HG02642 (cell line): ENCODE measurements at regions not wholly inside any gene's neighbourhood (a gene's known extent, or its start where the extent isn't known, plus 50 kb on each side); places are given as distances from the start of the nearest gene placed in this dataset.
"Not testable (repeated sequence)": the region's sequence is repeated elsewhere in the genome, so short reads cannot be mapped to it uniquely, and the experiment has no call there.

Source experiments
- ATAC-seq: cut with Tn5 transposase; IDR thresholded peaks from one replicate; pipeline ENCODE4 v1.9.1; 2021; ENCODE audit warnings: mild to moderate bottlenecking; ENCODE audit not compliant: unreplicated experiment, poor library complexity

GRCh38 chr5:102611312-102611711 lies 112.5 kb upstream of the SLCO6A1 start:
- ATAC-seq, result no peak

GRCh38 chr5:102613661-102614060 lies 114.9 kb upstream of the SLCO6A1 start:
- no peak for ATAC-seq

- ATAC-seq, result no peak
These were observed 118.7 kb upstream of the SLCO6A1 start for GRCh38 chr5:102617191-102618187.

GRCh38 chr5:102622262-102622661 lies 123.5 kb upstream of the SLCO6A1 start:
- ATAC-seq, result no peak

- ATAC-seq, result no peak
These were observed 124.7 kb upstream of the SLCO6A1 start for GRCh38 chr5:102623329-102624065.

GRCh38 chr5:102624405-102624804 lies 125.6 kb upstream of the SLCO6A1 start:
- ATAC-seq, result no peak

- no peak for ATAC-seq
These were observed 126.7 kb upstream of the SLCO6A1 start for GRCh38 chr5:102625468-102625867.

- ATAC-seq, result no peak
These were observed 127.1 kb upstream of the SLCO6A1 start for GRCh38 chr5:102625928-102626327.

GRCh38 chr5:102627315-102627714 lies 127.8 kb upstream of the PAM start:
- ATAC-seq, result no peak

- ATAC-seq, result no peak
These were observed 126.5 kb upstream of the PAM start for GRCh38 chr5:102628441-102629175.

- no peak for ATAC-seq
These were observed 125.1 kb upstream of the PAM start for GRCh38 chr5:102629827-102630605.

- ATAC-seq, result not testable (repeated sequence)
These were observed 119.7 kb upstream of the PAM start for GRCh38 chr5:102635399-102635798.

GRCh38 chr5:102638316-102638715 lies 116.8 kb upstream of the PAM start:
- no peak for ATAC-seq

GRCh38 chr5:102638912-102639652 lies 116.0 kb upstream of the PAM start:
- ATAC-seq, result no peak

GRCh38 chr5:102649731-102650130 lies 105.4 kb upstream of the PAM start:
- no peak for ATAC-seq

- ATAC-seq, result no peak
These were observed 103.6 kb upstream of the PAM start for GRCh38 chr5:102651466-102651865.

- no peak for ATAC-seq
These were observed 100.4 kb upstream of the PAM start for GRCh38 chr5:102654559-102655349.

- no peak for ATAC-seq
These were observed 96.0 kb upstream of the PAM start for GRCh38 chr5:102659151-102659550.
